ENCODE measurements at regions not wholly inside any gene's neighbourhood (a gene's known extent, or its start where the extent isn't known, plus 50 kb on each side); places are given as distances from the start of the nearest gene placed in this dataset.

DNA sequence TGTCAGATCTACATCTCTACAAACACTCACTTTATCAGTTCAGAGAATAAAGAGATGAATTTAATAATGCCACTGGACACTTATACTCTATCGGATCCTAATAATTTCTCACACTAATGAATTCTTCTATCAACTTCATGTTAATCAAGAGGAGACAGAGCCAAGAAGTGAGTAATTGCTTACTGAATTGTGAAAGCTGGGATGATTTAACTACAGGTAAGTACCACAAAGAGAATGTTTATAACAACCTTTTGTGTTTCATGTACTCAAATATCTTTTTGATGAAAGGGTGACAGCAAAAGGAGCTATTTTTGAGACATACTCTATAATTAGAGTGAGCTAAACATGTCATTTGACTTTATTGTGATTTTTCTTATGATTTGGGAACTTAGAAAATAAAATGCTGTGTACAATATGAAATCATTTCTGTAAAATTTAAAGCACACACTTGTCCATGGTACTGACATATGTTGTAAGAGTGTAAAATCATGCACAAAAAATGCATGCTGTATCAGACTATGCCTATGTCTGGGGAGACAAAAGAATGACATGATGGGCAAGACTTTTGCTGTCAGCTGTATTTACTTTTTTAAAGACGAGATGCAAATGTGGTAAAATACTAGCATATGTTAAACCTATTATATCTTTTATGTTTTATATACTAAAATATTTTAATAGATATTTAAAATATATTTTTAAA, 361.2 kb downstream of the CCER1 start:
- Histone ChIP-seq H3K9me3 (ENCODE audit: low read depth, low read length) (no peaks in the 10 kb centered on the region), H3K36me3 (ENCODE audit: insufficient read depth, low read length) (no peaks in the 10 kb centered on the region), H3K27ac (no peak overlapping the region), H3K9ac (ENCODE audit: insufficient read length) (no peak overlapping the region), H3K4me3 (no peak overlapping the region)
- TF ChIP-seq EZH2 (IDR thresholded peaks at IDR 0.05): no peak
- no peak for TF ChIP-seq FOXP2 (optimal IDR thresholded peaks at IDR 0.05; ENCODE audit: control extremely low read depth, extremely low read length, insufficient read depth)
- TF ChIP-seq POLR2AphosphoS5 (IDR thresholded peaks at IDR 0.05; ENCODE audit: borderline replicate concordance, low read depth, low read length): no peak
- no peak for DNase-seq (ENCODE audit: low read depth, low spot score)

DNA sequence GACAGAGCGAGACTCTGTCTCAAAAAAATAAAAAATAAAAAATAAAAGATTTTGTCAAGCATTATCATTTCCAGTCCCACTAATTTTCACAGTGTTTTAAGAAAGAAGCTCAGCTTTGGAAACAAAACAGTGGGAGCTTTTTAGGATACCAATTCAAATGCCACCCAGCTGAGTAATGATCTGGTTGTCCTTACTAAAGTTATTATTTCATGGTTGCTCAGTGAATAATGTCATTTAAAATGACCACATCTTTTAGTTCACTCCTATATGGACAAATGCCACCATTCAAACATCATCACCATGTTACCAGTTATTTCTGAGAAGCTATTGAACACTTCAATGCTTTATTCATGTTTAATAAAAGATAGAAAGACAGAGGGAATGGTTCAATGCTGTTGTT, 365.0 kb downstream of the CCER1 start:
- TF ChIP-seq POLR2AphosphoS5 (IDR thresholded peaks at IDR 0.05; ENCODE audit: borderline replicate concordance, low read depth, low read length): no peak
- TF ChIP-seq EZH2 (IDR thresholded peaks at IDR 0.05): no peak
- TF ChIP-seq FOXP2 (optimal IDR thresholded peaks at IDR 0.05; ENCODE audit: control extremely low read depth, extremely low read length, insufficient read depth): no peak
- H3K27ac ChIP-seq: no peak overlapping the region
- H3K9ac ChIP-seq (ENCODE audit: insufficient read length): no peak overlapping the region
- no peaks in the 10 kb centered on the region for H3K36me3 ChIP-seq (ENCODE audit: insufficient read depth, low read length)
- H3K4me3 ChIP-seq: no peak overlapping the region
- no peak for DNase-seq (ENCODE audit: low read depth, low spot score)
- H3K9me3 ChIP-seq (ENCODE audit: low read depth, low read length): no peaks in the 10 kb centered on the region

DNA sequence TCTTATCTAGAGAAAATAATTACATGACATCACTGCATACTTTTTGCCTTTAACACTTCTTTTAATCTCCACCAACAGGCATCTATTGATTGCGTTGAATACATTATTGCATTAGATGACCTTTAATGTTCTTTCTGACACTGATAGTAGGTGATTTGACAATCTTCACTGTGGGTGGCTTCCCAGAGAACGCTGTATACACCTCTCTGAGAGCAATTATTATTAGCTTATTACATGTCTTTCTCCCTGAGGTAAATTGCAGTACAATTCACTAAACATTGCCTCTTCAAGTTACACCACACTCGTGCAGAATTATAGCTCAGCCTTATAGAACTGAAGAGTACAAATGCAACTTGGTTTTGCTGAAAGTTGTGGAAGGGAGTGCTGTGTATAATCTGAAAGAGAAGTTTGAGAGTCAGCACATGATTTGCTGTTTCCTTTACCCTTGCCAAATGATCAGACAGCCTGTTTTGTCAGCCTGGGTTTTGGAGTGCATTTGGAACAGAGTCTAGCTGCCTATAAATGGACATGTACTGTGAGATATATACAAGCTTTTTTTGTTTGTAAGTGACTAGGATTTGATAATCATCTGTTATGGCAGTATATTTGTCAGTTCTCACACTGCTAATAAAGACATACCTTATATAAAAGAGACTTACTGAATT, 369.2 kb downstream of the CCER1 start:
- H3K9me3 ChIP-seq (ENCODE audit: low read depth, low read length): no peaks in the 10 kb centered on the region
- DNase-seq (ENCODE audit: low read depth, low spot score): no peak
- no peak overlapping the region for H3K27ac ChIP-seq
- no peak overlapping the region for H3K9ac ChIP-seq (ENCODE audit: insufficient read length)
- H3K4me3 ChIP-seq: no peak overlapping the region
- TF ChIP-seq FOXP2 (optimal IDR thresholded peaks at IDR 0.05; ENCODE audit: control extremely low read depth, extremely low read length, insufficient read depth): no peak
- no peak for TF ChIP-seq POLR2AphosphoS5 (IDR thresholded peaks at IDR 0.05; ENCODE audit: borderline replicate concordance, low read depth, low read length)
- TF ChIP-seq EZH2 (IDR thresholded peaks at IDR 0.05): no peak
- H3K36me3 ChIP-seq (ENCODE audit: insufficient read depth, low read length): no peaks in the 10 kb centered on the region

DNA sequence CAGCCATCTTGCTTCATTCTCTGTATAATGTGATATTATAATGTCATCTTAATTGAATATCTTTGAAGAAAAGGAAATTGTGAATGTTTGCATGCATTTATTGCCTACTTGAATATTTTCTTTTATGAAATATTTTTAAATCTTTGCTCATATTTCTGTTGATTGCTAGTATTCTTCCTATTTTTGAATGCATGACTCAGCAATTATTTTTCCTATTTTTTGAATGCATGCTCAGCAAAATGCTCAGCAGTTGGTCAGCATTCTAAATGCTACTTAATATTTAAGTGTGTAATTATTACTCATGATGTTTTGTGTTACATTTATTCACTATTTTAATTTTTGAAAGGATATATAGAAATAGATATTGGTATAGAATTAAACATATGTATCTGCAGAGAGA, 378.3 kb downstream of the CCER1 start:
- no peaks in the 10 kb centered on the region for H3K36me3 ChIP-seq (ENCODE audit: insufficient read depth, low read length)
- H3K9me3 ChIP-seq (ENCODE audit: low read depth, low read length): no peaks in the 10 kb centered on the region
- H3K4me3 ChIP-seq: no peak overlapping the region
- H3K27ac ChIP-seq: no peak overlapping the region
- TF ChIP-seq EZH2 (IDR thresholded peaks at IDR 0.05) (no peak), POLR2AphosphoS5 (IDR thresholded peaks at IDR 0.05; ENCODE audit: borderline replicate concordance, low read depth, low read length) (no peak), FOXP2 (optimal IDR thresholded peaks at IDR 0.05; ENCODE audit: control extremely low read depth, extremely low read length, insufficient read depth) (no peak)
- H3K9ac ChIP-seq (ENCODE audit: insufficient read length): no peak overlapping the region
- DNase-seq (ENCODE audit: low read depth, low spot score): no peak

DNA sequence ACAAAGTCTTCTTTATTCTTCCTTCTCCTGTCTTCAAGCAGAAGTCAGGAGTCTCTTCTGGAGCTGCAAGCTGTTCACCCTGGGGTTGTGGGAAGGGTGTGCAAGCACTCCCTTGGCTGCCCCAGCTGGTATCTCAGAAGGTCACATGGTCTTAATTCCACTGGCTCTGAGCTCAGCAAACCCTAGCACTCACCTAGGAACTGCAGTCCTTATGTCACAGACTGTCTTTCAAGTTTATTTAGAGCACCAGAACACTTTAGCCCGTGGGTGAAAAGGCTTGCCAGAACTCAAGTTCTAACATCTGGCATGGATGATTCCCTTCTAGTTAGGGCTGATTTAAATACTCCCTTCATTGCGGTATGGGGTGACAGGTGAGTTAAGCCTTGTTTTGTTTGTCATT, 379.0 kb downstream of the CCER1 start:
- TF ChIP-seq POLR2AphosphoS5 (IDR thresholded peaks at IDR 0.05; ENCODE audit: borderline replicate concordance, low read depth, low read length): no peak
- TF ChIP-seq FOXP2 (optimal IDR thresholded peaks at IDR 0.05; ENCODE audit: control extremely low read depth, extremely low read length, insufficient read depth): no peak
- TF ChIP-seq EZH2 (IDR thresholded peaks at IDR 0.05): no peak

DNA sequence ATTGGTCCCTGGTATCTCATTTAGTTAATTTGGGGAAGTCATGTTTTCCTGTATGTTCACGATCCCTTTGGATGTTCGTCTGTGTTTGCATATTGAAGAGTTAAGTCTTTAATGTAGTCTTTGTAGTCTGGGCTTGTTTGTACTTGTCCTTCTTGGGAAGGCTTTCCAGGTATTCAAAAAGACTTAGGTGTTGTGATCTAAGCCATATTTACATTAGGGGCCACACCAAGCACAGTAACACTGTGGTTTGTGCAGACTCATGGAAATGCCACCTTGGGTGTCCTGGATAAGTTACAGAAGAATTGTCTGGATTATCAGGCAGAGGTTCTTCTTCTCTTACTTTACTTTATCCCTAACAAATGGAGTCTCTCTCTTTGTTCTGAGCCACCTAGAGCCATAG, 380.3 kb downstream of the CCER1 start:
- no peak overlapping the region for H3K9ac ChIP-seq (ENCODE audit: insufficient read length)
- H3K36me3 ChIP-seq (ENCODE audit: insufficient read depth, low read length): no peaks in the 10 kb centered on the region
- DNase-seq (ENCODE audit: low read depth, low spot score): no peak
- TF ChIP-seq POLR2AphosphoS5 (IDR thresholded peaks at IDR 0.05; ENCODE audit: borderline replicate concordance, low read depth, low read length) (no peak), FOXP2 (optimal IDR thresholded peaks at IDR 0.05; ENCODE audit: control extremely low read depth, extremely low read length, insufficient read depth) (no peak), EZH2 (IDR thresholded peaks at IDR 0.05) (no peak)
- no peak overlapping the region for H3K27ac ChIP-seq
- H3K9me3 ChIP-seq (ENCODE audit: low read depth, low read length): no peaks in the 10 kb centered on the region
- H3K4me3 ChIP-seq: no peak overlapping the region

More for the DNA sequence above, 379.0 kb downstream of the CCER1 start:
- H3K9me3 ChIP-seq (ENCODE audit: low read depth, low read length): no peaks in the 10 kb centered on the region
- H3K27ac ChIP-seq: no peak overlapping the region
- DNase-seq (ENCODE audit: low read depth, low spot score): no peak
- no peak overlapping the region for H3K9ac ChIP-seq (ENCODE audit: insufficient read length)
- no peak overlapping the region for H3K4me3 ChIP-seq
- no peaks in the 10 kb centered on the region for H3K36me3 ChIP-seq (ENCODE audit: insufficient read depth, low read length)

DNA sequence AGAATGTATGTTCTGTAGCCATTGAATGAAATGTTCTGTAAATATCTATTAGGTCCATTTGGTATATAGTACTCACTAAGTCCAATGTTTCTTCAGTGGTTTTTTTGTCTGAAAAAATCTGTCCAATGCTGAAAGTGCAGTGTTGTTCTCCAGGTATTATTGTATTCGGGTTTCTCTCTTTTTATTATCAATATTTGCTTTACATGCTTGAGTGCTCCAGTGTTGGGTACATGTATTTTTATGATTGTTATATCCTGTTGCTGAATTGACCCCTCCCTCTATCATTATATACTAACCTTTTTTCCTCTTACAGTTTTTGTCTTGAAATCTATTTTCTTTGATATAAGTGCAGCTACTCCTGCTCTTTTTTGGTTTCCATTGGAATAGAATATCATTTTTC, 382.2 kb downstream of the CCER1 start:
- no peak for TF ChIP-seq FOXP2 (optimal IDR thresholded peaks at IDR 0.05; ENCODE audit: control extremely low read depth, extremely low read length, insufficient read depth)
- no peak for TF ChIP-seq POLR2AphosphoS5 (IDR thresholded peaks at IDR 0.05; ENCODE audit: borderline replicate concordance, low read depth, low read length)
- no peak for TF ChIP-seq EZH2 (IDR thresholded peaks at IDR 0.05)
- Histone ChIP-seq H3K9me3 (ENCODE audit: low read depth, low read length) (no peaks in the 10 kb centered on the region), H3K9ac (ENCODE audit: insufficient read length) (no peak overlapping the region), H3K36me3 (ENCODE audit: insufficient read depth, low read length) (no peaks in the 10 kb centered on the region), H3K27ac (no peak overlapping the region), H3K4me3 (no peak overlapping the region)
- DNase-seq (ENCODE audit: low read depth, low spot score): no peak

DNA sequence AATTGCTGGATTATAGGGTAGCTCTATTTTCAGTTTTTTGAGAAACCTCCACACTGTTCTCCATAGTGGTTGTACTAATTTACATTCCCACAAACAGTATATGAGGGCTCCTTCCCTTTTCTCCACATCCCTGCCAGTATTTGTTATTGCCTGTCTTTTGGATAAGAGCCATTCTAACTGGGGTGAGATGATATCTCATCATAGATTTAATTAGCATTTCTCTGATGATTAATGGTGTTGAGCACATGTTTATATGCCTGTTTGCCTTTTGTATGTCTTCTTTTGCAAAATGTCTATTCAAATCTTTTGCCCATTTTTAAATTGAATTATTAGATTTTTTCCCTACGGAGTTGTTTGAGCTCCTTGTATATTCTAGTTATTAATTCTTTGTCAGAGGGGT, 385.3 kb downstream of the CCER1 start:
- H3K4me3 ChIP-seq: no peak overlapping the region
- H3K9me3 ChIP-seq (ENCODE audit: low read depth, low read length): no peaks in the 10 kb centered on the region
- no peak overlapping the region for H3K27ac ChIP-seq
- no peak for DNase-seq (ENCODE audit: low read depth, low spot score)
- no peaks in the 10 kb centered on the region for H3K36me3 ChIP-seq (ENCODE audit: insufficient read depth, low read length)
- no peak overlapping the region for H3K9ac ChIP-seq (ENCODE audit: insufficient read length)
- no peak for TF ChIP-seq EZH2 (IDR thresholded peaks at IDR 0.05)
- TF ChIP-seq POLR2AphosphoS5 (IDR thresholded peaks at IDR 0.05; ENCODE audit: borderline replicate concordance, low read depth, low read length): no peak
- TF ChIP-seq FOXP2 (optimal IDR thresholded peaks at IDR 0.05; ENCODE audit: control extremely low read depth, extremely low read length, insufficient read depth): no peak
